OCI-LY1 (cell line): ENCODE measurements at regions not wholly inside any gene's neighbourhood (a gene's known extent, or its start where the extent isn't known, plus 50 kb on each side); places are given as distances from the start of the nearest gene placed in this dataset.
"Not testable (repeated sequence)": the region's sequence is repeated elsewhere in the genome, so short reads cannot be mapped to it uniquely, and the experiment has no call there.

Source experiments
- H2AFZ ChIP-seq: fragments of 200-600 bp; sonication (generic), shearing (Covaris generic); 2 replicates; pipeline ENCODE4 v1.6.0; 2014; ENCODE audit warnings: antibody characterized with exemption, mild to moderate bottlenecking, low read length
- H3F3A ChIP-seq: fragments of 200-600 bp; sonication (generic), shearing (Covaris generic); 2 replicates; pipeline ENCODE4 v1.6.0; 2014; ENCODE audit warnings: mild to moderate bottlenecking, antibody characterized with exemption, low read length, moderate library complexity; ENCODE audit not compliant: insufficient read depth
- H3K27ac ChIP-seq: fragments of 200-600 bp; sonication (generic); 2 replicates; pipeline ENCODE4 v1.5.1; 2014; ENCODE audit warnings: low read length, mixed run types, mild to moderate bottlenecking, low read depth; ENCODE audit not compliant: poor library complexity, severe bottlenecking
- H3K27me3 ChIP-seq: fragments of 200-600 bp; sonication (generic); 2 replicates; pipeline ENCODE4 v1.6.0; 2014; ENCODE audit warnings: antibody characterized with exemption, mild to moderate bottlenecking, low read length, moderate library complexity; ENCODE audit not compliant: insufficient read depth
- H3K36me3 ChIP-seq: fragments of 200-600 bp; sonication (generic); 2 replicates; pipeline ENCODE4 v1.6.1; 2014; ENCODE audit warnings: mild to moderate bottlenecking, antibody characterized with exemption, low read length, moderate library complexity, mixed read lengths; ENCODE audit not compliant: insufficient read depth
- H3K4me1 ChIP-seq: fragments of 200-600 bp; sonication (generic); 2 replicates; pipeline ENCODE4 v1.5.1; 2014; ENCODE audit warnings: mild to moderate bottlenecking, low read length, moderate library complexity; ENCODE audit not compliant: insufficient read depth, severe bottlenecking
- H3K4me2 ChIP-seq: fragments of 200-600 bp; sonication (generic), shearing (Covaris generic); 2 replicates; pipeline ENCODE4 v1.6.1; 2014; ENCODE audit warnings: low read length
- H3K4me3 ChIP-seq: fragments of 200-600 bp; sonication (generic); 2 replicates; pipeline ENCODE4 v1.5.1; 2014; ENCODE audit warnings: low read length, low read depth, mild to moderate bottlenecking, mixed read lengths; ENCODE audit not compliant: poor library complexity, severe bottlenecking
- H3K79me2 ChIP-seq: fragments of 200-600 bp; shearing (Covaris generic); 2 replicates; pipeline ENCODE4 v1.6.1; 2016; ENCODE audit warnings: mixed run types, low read length, mixed read lengths; ENCODE audit not compliant: insufficient read depth
- H3K9ac ChIP-seq: fragments of 200-600 bp; sonication (generic), shearing (Covaris generic); 2 replicates; pipeline ENCODE4 v1.6.1; 2014; ENCODE audit warnings: mild to moderate bottlenecking, low read length, mixed read lengths
- H3K9me2 ChIP-seq: fragments of 200-600 bp; sonication (generic), shearing (Covaris generic); 2 replicates; pipeline ENCODE4 v1.6.1; 2014; ENCODE audit warnings: low read depth, mild to moderate bottlenecking, low read length, mixed read lengths
- H3K9me3 ChIP-seq: fragments of 200-600 bp; shearing (Covaris generic); 2 replicates; pipeline ENCODE4 v1.6.1; 2014; ENCODE audit warnings: low read length, mixed read lengths
- H4K20me1 ChIP-seq: fragments of 200-600 bp; sonication (generic), shearing (Covaris generic); 2 replicates; pipeline ENCODE4 v1.6.0; 2016; ENCODE audit warnings: mild to moderate bottlenecking, low read length; ENCODE audit not compliant: insufficient read depth
- EZH2 ChIP-seq: fragments of 200-600 bp; sonication (generic), shearing (Covaris generic); IDR thresholded peaks from 2 replicates; pipeline ENCODE4 v1.8.0; 2017; ENCODE audit warnings: borderline replicate concordance, mixed run types, mild to moderate bottlenecking, antibody characterized with exemption, low read length, moderate library complexity, mixed read lengths
- TF ChIP-seq, protein P1 (sequence below): fragments of 200-600 bp; sonication (generic), shearing (Covaris generic); IDR thresholded peaks from 2 replicates; pipeline ENCODE4 v1.5.1; 2017; ENCODE audit warnings: mild to moderate bottlenecking, antibody characterized with exemption, low read length, moderate library complexity, mixed read lengths

DNA sequence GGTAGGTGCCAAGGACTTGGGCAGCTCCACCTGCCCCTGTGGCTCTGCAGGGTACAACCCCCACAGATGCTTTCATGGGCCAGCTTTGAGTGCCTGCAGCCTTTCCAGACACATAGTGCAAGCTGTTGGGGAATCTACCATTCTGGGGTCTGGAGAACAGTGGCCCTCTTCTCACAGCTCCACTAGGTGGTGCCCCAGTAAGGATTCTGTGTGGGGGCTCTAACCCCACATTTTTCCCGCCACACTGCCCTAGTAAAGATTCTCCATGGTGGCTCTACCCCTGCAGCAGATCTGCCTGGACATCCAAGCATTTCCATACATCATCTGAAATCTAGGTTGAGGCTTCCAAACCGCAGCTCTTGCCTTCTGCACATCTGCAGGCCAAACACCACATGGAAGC lies 149.7 kb upstream of the FNDC3A start:
- Histone ChIP-seq H3K36me3 (no peaks in the 10 kb centered on the region), H3K9me3 (no peaks in the 10 kb centered on the region), H3K4me1 (peaks cover 7% of the 10 kb centered on the region), H3K27me3 (no peaks in the 10 kb centered on the region), H3K27ac (no peak overlapping the region), H3K9me2 (no peaks in the 10 kb centered on the region), H4K20me1 (no peaks in the 10 kb centered on the region), H3K79me2 (no peaks in the 10 kb centered on the region), H3K4me2 (no peak overlapping the region), H3K4me3 (no peak overlapping the region), H2AFZ (no peak overlapping the region), H3K9ac (no peak overlapping the region), H3F3A (no peaks in the 10 kb centered on the region)
- TF ChIP-seq, protein P1, sequence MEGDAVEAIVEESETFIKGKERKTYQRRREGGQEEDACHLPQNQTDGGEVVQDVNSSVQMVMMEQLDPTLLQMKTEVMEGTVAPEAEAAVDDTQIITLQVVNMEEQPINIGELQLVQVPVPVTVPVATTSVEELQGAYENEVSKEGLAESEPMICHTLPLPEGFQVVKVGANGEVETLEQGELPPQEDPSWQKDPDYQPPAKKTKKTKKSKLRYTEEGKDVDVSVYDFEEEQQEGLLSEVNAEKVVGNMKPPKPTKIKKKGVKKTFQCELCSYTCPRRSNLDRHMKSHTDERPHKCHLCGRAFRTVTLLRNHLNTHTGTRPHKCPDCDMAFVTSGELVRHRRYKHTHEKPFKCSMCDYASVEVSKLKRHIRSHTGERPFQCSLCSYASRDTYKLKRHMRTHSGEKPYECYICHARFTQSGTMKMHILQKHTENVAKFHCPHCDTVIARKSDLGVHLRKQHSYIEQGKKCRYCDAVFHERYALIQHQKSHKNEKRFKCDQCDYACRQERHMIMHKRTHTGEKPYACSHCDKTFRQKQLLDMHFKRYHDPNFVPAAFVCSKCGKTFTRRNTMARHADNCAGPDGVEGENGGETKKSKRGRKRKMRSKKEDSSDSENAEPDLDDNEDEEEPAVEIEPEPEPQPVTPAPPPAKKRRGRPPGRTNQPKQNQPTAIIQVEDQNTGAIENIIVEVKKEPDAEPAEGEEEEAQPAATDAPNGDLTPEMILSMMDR = no peak
- no peak for TF ChIP-seq EZH2

DNA sequence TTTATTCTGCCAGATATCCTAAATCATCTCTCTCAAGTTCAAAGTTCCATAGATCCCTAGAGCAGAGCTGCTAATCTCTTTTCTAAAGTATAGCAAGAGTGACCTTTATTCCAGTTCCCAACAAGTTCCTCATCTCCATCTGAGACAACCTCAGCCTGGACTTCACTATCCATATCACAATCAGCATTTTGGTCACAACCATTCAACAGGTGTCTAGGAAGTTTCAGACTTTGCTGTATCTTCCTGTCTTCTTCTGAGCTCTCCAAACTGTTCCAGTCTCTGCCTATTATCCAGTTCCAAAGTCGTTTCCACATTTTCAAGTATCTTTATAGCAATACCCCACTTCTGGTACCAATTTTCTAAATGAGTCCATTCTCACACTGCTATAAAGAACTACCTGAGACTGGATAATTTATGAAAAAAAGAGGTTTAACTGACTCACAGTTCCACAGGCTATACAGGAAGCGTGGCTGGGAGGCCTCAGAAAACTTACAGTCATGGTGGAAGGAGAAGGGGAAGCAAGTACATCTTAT lies 148.7 kb upstream of the FNDC3A start:
- not testable (repeated sequence) for H3F3A ChIP-seq, H3K4me1 ChIP-seq, H3K27ac ChIP-seq, H3K79me2 ChIP-seq, H3K36me3 ChIP-seq, H3K4me2 ChIP-seq, H3K9ac ChIP-seq, H4K20me1 ChIP-seq, H3K9me2 ChIP-seq, H2AFZ ChIP-seq, H3K27me3 ChIP-seq, H3K4me3 ChIP-seq, H3K9me3 ChIP-seq

DNA sequence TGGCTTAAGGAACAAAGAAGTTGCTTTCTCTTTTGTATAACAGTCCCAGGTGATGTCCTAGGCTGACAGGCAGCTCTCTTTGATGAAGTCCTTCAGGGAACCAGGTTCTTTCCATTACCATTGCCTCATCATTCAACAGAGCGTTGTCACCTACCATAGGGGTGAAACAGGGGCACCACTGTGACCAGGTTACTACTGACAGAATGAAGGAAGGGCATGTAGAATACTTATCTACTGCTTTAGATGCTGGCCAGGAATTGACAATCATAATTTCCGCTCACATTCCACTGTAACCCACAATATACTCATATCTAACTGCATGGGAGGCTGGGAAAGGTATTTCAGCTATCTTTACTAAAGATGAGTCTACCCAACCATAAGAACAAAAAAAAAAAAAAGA lies 148.0 kb upstream of the FNDC3A start:
- Histone ChIP-seq H3K36me3 (no peaks in the 10 kb centered on the region), H3K9ac (no peak overlapping the region), H3K4me3 (no peak overlapping the region), H3K79me2 (no peaks in the 10 kb centered on the region), H3K4me1 (peaks cover 7% of the 10 kb centered on the region), H3K27me3 (no peaks in the 10 kb centered on the region), H3K27ac (no peak overlapping the region), H3K9me3 (no peaks in the 10 kb centered on the region), H3F3A (no peaks in the 10 kb centered on the region), H4K20me1 (no peaks in the 10 kb centered on the region), H3K4me2 (no peak overlapping the region), H3K9me2 (no peaks in the 10 kb centered on the region), H2AFZ (no peak overlapping the region)
- TF ChIP-seq, protein P1 = no peak
- TF ChIP-seq EZH2 = no peak

DNA sequence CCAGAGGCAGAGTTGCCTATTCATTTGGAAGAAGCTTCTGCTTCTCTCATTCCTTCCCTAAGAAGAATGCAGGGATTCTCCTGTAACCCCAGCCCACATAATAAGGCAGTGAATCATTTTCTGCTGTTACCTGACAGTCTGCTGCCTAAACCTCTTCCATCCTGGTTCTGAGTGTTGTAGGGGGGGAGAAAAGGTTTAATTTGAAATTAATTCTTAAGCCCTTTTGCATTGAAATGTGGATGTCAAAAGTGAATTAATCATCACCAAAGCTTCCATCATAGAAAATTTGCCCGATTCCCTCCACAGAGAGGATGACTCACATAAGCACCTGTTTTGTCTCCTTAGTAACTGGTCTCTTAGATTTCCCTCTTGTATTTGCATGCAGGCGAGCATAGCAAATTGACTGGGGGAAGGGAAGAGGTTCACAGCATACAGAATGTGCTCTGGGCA lies 146.7 kb upstream of the FNDC3A start:
- H3K4me3 ChIP-seq = no peak overlapping the region
- no peak overlapping the region for H3K4me2 ChIP-seq
- TF ChIP-seq, protein P1 = no peak
- no peak for TF ChIP-seq EZH2
- no peaks in the 10 kb centered on the region for H3K27me3 ChIP-seq
- H3K4me1 ChIP-seq = peaks cover 7% of the 10 kb centered on the region
- no peaks in the 10 kb centered on the region for H3K36me3 ChIP-seq
- no peaks in the 10 kb centered on the region for H3K9me2 ChIP-seq
- no peak overlapping the region for H2AFZ ChIP-seq
- H3K27ac ChIP-seq = peak overlapping the region; percentile 42
- no peak overlapping the region for H3K9ac ChIP-seq
- H3K79me2 ChIP-seq = no peaks in the 10 kb centered on the region
- H3K9me3 ChIP-seq = no peaks in the 10 kb centered on the region
- no peaks in the 10 kb centered on the region for H3F3A ChIP-seq
- no peaks in the 10 kb centered on the region for H4K20me1 ChIP-seq
